ENCODE measurements at regions not wholly inside any gene's neighbourhood (a gene's known extent, or its start where the extent isn't known, plus 50 kb on each side); places are given as distances from the start of the nearest gene placed in this dataset.

- TF ChIP-seq EZH2 (IDR thresholded peaks at IDR 0.05; ENCODE audit: insufficient read depth, poor library complexity, severe bottlenecking): no peak
- no peak for TF ChIP-seq EZH2phosphoT487 (IDR thresholded peaks at IDR 0.05; ENCODE audit: insufficient read depth, low read depth)
Observed at GRCh38 chr6:87825821-87826221, 123.8 kb upstream of the AKIRIN2 start.

All from GM23248 (cell line).